ENCODE measurements at regions not wholly inside any gene's neighbourhood (a gene's known extent, or its start where the extent isn't known, plus 50 kb on each side); places are given as distances from the start of the nearest gene placed in this dataset.

GRCh38 chr5:74079971-74080556 lies 454.1 kb downstream of the ARHGEF28 start:
- TF ChIP-seq CTCF (conservative IDR thresholded peaks at IDR 0.05; ENCODE audit: low read depth, low read length) (no peak), EZH2phosphoT487 (IDR thresholded peaks at IDR 0.05; ENCODE audit: borderline replicate concordance, low read length) (no peak), EZH2 (IDR thresholded peaks at IDR 0.05; ENCODE audit: low read length, unreplicated experiment) (no peak)
